NOMO-1 treated with DMSO at 0.1 percent for 48 hours (cell line): ENCODE measurements at regions not wholly inside any gene's neighbourhood (a gene's known extent, or its start where the extent isn't known, plus 50 kb on each side); places are given as distances from the start of the nearest gene placed in this dataset.

Experiments
- DNase-seq: peaks from one replicate; lab custom pipeline; 2025; ENCODE audit not compliant: unreplicated experiment; lab: John Stamatoyannopoulos, UW

DNA sequence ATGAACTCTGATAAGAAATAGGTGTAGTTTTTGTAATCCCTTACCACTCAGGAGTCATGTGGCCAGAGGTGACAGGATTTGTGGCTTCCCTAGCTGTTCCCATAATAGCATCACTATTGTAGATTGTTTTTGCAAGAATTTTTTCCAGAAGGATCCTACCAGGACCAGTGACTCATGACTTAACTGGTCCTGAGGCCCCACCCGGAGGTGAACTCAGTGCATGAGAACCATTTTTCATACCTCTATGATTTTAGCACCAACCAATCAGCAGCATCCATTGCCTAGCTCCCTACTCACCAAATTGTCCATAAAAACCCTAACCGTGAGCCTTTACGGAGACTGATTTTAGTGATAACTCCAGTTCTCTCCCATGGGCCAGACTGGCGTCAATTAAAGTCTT lies 484.8 kb downstream of the PSAT1 start:
- no peak for DNase-seq

DNA sequence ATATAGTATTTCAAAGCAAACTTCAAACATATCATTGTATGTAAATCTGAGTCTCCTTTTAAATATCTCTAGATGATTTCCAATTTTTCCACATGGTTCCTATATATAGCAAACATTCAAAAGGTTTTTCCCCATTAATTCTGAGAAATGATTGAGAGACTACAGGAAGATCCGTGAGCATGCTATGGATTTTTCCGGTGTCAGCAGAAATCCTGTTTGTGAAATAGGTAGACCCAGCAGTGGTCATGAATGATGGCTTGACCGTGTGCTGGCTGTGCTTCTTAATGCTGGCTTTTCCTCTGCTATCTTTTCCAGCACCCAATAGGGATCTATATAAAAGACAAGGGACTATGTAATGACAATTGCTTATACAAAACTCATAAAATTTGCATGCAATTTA lies 485.3 kb downstream of the PSAT1 start:
- no peak for DNase-seq

DNA sequence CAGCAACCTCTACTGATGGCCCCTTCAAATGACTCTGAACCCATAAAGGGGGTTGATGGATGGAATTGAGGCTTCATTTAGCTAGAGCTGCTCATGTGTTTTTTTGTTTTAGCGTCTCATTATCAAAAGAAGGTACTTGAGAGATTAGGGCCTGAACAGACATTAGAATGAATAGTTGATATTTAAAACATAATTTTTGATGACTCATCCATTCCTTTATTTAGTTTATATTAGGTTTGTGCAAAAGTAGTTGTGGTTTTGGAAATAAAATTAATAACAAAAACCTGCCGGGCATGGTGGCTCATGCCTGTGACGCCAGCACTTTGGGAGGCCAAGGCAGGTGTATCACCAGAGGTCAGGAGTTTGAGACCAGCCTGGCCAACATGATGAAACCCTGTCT lies 485.9 kb downstream of the PSAT1 start:
- DNase-seq = no peak

DNA sequence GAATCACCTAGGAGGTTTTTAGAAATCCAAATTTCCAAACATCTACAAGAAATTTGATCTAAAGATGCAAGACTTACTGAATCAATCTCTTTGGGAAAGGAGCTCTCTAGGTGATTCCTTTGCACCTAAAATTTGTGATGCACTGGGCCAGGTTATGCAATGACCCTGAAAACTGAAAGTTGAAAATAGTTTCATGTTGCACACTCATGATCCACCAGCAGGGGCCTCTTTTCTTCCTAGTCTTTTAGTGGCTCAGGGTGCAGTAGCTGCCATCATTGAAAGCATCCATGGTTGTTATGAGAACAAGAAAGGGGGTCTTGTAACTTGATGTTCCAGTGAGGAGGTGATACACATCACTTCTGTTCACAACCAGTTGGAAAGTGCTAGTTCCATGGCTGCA lies 486.8 kb downstream of the PSAT1 start:
- DNase-seq = no peak

DNA sequence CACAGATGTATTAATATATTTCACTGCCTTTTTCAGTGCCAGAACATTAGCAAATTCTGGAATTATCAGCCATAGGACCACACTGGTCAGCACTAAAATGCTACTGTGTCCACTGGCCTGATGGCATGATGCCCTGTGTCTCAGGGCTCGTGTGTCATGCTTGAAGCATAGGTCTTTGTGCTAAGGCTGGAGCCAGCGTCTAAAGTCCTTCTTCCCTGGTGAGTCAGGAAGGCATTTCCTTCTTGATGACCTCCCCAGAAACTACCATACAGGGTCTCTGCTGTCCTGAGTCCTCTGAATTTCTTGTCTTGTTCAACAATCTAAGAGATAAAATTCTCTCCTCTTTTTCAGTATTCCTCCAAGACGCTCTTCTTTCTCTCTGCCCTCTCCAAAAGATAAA lies 489.9 kb downstream of the PSAT1 start:
- no peak for DNase-seq

DNA sequence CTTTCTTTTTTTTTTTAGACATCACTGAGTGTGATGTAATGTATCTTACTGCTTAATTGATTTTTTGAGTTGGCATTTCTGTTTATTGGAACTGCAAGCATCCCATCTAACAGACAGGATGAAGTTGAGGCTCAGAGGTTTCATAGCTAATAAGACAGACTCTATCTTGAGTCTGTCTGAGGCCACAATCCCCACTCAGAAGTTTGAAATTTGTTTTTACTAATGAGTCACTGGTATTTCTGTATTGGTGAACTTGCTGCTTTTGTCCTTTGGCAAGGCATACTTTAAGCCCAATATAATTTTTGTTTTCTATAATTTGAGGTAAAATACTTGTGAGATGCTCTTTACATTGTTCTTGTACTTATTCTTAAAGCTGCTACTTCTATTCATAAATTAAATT lies 491.2 kb downstream of the PSAT1 start:
- no peak for DNase-seq

DNA sequence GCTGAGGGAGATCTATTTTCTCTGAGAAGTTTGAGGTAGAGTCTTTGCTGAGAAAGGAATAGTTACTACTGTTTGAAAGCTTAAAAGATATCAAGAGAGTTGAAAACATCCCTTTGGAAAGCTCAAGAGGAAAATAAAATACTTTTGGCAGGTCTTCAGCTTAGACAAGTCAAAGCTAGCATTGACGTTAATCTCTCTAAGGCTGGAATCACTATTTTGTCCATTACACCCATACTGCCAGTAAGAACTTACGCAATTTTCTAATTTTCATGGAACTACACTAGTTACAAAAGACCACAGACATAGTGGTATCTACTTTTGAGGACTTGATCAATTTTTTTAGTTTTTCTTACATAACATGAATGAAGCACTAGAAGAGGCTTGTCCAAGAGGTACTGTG lies 494.9 kb downstream of the PSAT1 start:
- DNase-seq = no peak

DNA sequence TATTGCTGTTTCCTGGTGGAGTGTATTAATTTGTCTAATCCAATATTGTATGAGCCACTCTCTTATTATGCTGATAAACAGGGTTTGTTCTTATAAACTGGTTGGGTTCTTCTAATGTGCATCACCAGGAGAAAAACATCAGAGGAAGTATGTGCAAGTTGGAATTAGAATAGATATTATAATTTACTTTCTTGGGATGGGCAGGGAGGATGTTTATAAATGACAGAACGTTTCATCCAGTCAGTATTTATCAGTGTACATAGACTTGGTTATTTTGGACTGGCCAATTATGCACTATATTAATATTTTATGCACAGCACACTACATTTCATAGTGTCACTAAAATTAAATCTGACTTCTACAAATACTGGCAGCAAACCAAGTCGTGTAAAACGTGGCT lies 495.8 kb downstream of the PSAT1 start:
- DNase-seq = no peak

DNA sequence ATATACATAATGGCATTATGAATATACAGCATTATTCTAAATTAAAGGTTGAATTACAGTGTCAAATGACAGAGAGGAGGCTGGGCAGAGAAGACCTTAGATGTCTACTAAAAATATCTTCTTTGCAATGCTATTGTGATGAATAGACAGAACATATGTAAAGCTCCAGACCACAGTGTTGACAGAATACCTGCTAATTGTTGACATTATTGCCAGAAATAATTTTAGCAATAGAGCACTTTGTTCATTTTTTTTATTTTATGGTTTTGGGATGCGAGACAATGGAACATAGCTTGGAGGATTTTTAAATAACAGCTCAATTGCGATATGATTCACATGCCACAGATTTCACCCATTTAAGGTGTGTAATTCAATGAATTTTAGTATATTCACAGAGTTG lies 508.8 kb downstream of the PSAT1 start:
- DNase-seq = no peak

DNA sequence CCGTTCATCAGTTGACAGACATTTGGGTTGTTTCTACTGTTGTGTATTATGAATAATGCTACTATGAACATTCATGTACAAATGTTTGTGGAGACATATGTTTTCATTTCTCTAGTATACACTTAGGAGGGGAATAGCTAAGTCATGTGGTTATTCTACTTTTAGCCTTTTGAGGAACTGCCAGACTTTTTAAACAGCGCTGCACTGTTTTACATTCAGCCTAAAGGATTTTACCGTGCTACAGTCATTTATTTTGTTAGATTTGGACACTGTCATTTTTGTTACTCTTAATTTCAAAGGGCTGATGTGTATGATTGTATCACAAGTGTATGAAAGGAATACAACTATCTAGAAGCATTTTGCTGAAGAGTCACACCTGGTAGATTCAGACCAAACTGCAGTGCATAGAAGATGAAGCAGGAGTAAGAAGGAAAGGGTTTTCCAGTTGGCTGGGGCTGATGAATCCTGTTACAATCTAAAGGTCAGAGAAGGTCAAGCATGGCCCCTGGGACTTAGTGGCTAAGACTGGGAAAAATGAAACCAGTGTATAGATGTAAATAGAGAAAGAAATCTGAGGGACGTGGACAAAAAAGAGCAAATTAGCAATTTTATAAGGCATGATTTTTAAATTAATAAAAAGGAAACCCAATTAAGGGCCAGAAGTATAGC lies 509.7 kb downstream of the PSAT1 start:
- DNase-seq = no peak

DNA sequence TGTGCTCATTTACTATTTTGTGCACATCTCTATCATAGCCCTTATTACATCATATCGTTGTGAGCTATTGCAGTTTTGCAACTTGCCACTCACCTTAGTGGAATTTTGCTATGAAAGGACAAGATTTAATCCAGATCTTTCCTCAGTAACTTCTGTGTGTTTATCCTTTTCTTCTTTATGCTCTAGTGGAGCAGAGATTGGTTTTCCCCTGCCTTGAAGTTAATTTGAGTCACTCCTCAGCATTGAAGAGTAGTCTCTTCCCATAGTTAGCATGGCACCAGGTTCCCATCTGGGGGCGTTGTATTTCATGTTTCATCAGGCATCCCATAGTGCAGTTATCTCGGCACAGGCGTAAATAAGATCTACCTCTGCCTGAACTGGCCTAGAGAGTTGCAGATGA lies 510.4 kb downstream of the PSAT1 start:
- DNase-seq = no peak

DNA sequence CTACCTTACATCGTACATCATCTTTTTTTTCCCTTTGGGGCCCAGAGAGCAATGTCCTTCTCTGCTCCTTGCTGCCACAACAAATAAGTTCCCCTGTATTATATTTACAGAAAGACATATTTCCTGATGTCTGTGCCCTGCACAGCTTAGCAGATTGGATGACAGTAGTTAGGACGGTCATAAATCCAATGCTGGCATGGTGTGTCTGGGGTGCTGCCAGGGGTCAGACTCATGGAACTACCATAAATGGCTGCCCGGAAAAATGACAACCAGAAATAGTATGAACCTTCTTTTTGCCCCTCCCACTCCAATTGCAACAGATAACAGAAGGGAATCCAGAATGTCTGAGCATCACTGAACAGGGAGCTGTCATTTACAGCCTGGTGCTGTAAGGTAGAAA lies 511.1 kb downstream of the PSAT1 start:
- no peak for DNase-seq

DNA sequence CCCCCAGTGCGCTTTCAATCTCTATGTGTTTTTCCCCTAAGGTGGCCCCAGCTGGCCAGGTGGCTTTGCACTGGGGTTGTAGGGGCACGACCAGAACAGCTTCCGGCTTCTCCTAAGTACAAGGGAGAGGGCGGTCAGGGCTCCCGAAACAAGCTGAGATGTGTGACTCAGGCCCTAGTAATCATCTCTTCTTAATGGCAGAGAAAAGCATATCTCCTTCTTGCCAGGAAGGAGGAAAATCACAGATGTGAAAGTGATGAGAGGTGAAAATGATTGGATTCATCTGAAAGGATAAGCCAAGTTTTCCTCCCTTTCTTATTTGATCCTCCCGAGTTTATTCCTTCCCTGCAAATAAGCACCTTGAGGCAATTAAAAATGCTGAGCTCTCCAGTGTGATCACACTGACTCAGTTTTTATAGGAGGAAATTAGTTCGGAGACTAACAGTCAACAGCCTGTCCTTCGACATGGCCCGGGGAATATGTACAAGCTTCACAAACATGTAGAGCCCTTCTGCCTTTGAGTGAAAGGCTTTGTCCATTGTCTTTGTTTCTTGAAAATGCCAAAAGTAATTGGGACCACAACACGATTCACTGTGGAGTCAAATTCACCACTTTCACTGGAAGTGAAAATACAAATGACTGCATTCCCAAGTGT lies 514.8 kb downstream of the PSAT1 start:
- DNase-seq = no peak

DNA sequence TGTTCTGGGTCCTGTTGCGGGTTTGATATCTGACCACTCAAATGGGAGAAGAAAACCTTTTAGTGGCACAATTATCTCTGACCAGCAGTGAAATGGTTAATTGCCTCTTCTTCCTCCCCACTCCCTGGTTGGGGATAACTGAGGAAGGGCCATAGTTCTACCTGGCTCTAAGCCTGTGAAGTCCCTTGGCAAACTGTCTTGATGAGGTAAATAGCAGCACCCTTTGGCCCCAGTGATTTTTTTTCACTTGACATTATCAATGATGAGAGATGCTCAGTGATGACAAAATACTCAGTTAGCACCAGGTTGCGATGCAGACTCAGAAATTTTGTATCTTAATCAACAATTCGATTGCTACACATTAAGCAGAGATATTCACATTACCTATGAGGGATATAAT lies 515.7 kb downstream of the PSAT1 start:
- no peak for DNase-seq

DNA sequence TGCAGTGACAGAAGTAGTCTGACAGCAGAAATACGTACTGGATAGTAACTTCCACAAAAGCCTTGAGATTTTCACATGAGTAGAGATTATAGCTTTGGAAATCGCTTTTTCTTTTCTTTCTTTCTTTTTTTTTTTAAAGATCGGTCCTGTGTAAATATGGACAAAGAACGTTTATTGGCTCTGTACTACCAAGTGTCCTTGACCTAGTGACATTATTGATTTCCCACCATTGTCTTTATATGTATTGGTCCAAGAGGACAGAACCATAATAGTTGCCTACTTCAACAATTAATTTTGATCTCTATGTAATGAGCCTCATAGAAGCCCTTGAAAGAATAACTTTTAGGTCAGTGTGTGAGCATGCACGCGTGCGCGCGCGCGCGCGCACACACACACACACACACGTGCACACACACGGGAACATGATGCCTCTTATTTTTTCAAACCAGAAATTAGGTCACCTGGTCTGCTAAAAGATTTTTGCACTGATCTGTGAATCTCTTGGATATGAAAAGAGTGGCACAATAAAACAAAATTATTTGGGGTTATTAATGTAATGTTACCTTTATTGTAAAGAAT lies 516.8 kb downstream of the PSAT1 start:
- DNase-seq = no peak

DNA sequence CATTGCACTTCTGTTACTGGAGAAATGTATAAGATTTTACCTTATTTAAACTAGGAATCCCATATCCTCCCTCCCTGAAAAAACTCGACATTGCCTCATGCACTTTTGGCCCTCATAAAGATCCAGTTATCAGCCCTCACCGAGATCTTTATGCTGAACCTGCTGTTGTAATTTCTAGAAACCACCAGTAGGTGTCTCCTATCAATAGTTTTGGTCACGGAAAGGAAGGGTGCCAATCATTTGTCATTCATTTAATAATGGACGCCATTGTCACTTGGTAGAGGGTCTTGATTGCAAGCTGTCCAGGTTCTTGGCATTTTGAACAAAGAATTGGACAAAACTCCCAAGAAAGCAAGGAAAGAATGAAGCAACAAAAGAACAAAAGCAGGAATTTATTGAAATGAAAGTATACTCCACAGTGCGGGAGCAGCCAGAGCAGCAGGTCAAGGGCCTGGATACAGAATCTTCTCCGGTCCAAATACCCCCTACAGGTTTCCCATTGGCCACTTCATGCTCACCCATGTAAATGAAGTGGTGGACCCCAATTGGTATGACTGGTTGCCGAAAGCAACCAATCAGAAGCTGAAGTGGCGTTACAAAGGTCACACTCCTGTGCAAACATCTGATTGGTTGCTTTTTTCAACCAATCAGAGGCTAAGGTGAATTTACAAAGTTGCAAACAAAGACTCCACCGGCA lies 524.3 kb downstream of the PSAT1 start:
- DNase-seq = no peak

DNA sequence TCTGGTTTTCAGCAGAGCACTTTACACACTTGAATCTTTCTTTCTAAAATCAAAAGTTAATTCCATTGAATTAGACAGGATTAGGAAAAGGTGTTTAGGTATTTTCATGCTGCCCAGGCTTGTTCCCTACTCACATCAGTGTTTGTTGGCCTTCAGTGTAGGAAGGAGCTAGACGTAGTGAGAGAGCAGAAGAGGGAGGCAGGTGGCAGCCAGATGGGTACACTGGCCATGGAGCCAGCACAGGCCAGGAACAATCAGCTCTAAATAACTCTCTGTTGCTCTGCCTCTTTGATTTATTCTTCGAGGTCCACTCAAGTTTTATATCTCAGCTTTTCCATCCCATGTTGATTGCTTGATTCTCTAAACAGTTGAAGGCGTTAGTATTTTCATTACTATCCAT lies 529.6 kb downstream of the PSAT1 start:
- DNase-seq = no peak

DNA sequence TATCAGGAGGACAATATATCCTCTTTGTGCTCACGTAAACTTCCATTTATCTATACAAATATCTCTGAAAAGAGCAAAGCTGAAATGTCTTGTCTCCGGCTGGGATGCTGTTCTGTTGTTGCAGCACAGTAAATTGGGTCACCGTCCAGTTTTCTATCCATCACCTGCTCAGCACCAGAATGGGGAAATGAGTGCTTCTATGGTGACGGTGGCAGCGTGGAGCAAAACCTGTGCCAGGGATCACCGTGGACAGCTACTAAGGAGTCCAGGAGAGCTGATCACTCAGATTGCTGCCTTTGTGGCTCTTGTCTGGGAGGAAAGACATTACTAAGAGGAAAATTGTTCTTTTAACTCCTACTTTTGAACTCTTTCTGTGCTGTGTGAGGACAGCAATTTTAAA lies 531.6 kb downstream of the PSAT1 start:
- no peak for DNase-seq

DNA sequence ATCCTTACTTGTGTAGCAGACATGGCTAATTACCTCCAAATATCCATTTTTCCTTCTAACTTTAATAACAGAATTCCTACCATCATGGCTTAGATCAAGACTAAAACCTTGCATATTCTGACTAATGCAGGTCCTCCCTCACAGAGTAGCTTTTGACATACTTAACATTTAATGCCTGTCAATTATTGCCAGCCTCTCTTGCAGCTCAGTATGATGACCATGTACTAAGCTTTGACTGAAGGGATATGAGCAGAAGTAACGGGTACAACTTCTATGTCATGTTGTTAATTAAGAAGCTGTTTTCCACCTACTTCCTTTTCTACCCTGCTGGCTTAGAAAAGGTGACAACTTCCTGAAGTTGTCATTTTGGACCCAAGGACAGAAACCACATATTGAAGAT lies 533.4 kb downstream of the PSAT1 start:
- no peak for DNase-seq

DNA sequence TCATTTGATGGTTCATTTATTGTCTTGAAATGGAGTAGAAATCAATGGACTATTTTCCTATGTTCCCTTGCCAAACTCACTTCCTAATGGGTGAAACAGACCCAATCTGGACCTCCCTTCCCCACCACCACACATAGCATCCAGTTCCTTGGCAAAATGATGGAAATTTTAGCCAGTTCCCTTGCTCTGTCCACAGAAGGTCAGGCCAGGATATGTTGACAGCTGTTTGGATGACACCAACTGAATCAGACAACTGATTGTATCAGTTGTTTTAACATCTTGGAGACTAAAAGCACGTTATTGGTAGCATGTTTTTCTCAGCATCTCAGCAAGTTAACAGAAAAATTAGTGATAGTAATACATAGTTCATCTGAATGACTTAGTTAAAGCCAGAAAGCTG lies 534.8 kb downstream of the PSAT1 start:
- no peak for DNase-seq

DNA sequence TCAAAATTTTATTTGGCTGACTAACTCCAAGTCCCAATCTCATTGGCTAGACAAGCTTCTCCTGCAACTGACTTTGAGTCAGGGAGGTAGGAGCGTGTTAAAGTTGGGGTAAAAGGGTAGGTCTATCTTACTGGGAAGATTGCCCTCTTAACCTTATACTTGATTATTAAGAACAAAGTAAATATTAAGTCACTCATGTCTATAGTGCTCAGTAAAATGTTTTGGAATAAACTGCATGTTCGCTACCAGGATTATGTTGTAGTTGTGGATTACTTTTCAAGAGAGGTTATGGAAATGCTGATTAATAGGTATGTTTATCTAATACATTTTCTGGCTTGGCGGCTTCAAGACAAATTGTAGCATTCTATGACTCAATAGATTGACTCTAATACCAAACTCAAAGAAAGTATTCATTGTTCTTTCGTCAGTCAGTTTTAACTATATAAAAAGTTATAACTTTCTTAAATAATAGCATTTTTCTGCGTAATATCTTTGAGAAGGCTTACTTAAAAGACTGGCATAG lies 539.1 kb downstream of the PSAT1 start:
- no peak for DNase-seq

DNA sequence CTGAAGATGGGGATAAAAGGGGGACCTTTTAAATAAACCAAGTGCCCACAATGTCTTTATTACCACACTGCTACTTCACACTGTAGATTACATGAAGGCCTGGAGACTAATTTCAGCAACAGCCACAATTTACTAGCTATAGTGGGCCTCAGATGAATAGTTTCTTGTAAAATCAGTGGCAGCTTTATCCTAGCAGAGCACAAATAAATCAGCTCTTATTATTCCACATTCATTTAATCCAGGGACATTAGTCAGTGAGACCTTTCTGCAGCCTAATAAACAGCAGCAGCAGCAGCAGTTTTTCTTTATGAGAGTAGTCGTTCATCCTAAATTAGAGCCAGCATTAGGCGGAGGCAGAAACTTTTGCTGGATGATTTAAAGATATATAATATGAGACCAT lies 542.3 kb downstream of the PSAT1 start:
- no peak for DNase-seq
